Retinal pigment epithelial cell (primary cell): ENCODE measurements at regions not wholly inside any gene's neighbourhood (a gene's known extent, or its start where the extent isn't known, plus 50 kb on each side); places are given as distances from the start of the nearest gene placed in this dataset.

Experiments used
- DNase-seq: peaks from one replicate; pipeline ENCODE4 v3.0.0-alpha.2; 2010; ENCODE audit warnings: low read depth
- H3K4me3 ChIP-seq: 2 replicates; pipeline ENCODE4 v1.5.1; 2011; ENCODE audit warnings: mild to moderate bottlenecking, low read length, control low read depth, moderate library complexity
- CTCF ChIP-seq: conservative IDR thresholded peaks from 2 replicates; pipeline ENCODE4 v1.5.1; 2011; ENCODE audit warnings: low read depth, low read length, control low read depth, inconsistent platforms

GRCh38 chr1:22290611-22291010, 147.7 kb upstream of the WNT4 start:
- DNase-seq: no peak
- TF ChIP-seq CTCF: no peak
- no peak overlapping the region for H3K4me3 ChIP-seq

GRCh38 chr1:22291057-22291456, 148.2 kb upstream of the WNT4 start:
- TF ChIP-seq CTCF: no peak

GRCh38 chr1:22291494-22291893, 148.6 kb upstream of the WNT4 start:
- DNase-seq: no peak
- TF ChIP-seq CTCF: no peak
- H3K4me3 ChIP-seq: no peak overlapping the region

More at GRCh38 chr1:22291057-22291456, 148.2 kb upstream of the WNT4 start:
- no peak overlapping the region for H3K4me3 ChIP-seq
- no peak for DNase-seq

GRCh38 chr1:22292011-22292788, 149.3 kb upstream of the WNT4 start:
- DNase-seq: no peak
- TF ChIP-seq CTCF: no peak

GRCh38 chr1:22295396-22295795, 152.5 kb upstream of the WNT4 start:
- no peak for DNase-seq
- no peak for TF ChIP-seq CTCF
- no peak overlapping the region for H3K4me3 ChIP-seq

More at GRCh38 chr1:22292011-22292788, 149.3 kb upstream of the WNT4 start:
- H3K4me3 ChIP-seq: no peak overlapping the region

- DNase-seq: no peak
- TF ChIP-seq CTCF: no peak
- H3K4me3 ChIP-seq: no peak overlapping the region
Measured at GRCh38 chr1:22295856-22296255, 153.0 kb upstream of the WNT4 start.
